ENCODE measurements at regions not wholly inside any gene's neighbourhood (a gene's known extent, or its start where the extent isn't known, plus 50 kb on each side); places are given as distances from the start of the nearest gene placed in this dataset.
"Not testable (repeated sequence)": the region's sequence is repeated elsewhere in the genome, so short reads cannot be mapped to it uniquely, and the experiment has no call there.

- H3K36me3 Mint-ChIP-seq (ENCODE audit: low read depth) = no peaks in the 10 kb centered on the region
- H3K4me3 Mint-ChIP-seq = no peak overlapping the region
- no peak for TF ChIP-seq CTCF (IDR thresholded peaks at IDR 0.05)
- no peaks in the 10 kb centered on the region for H3K27me3 Mint-ChIP-seq (ENCODE audit: low read depth, poor library complexity)
- no peak overlapping the region for H3K27ac Mint-ChIP-seq
- H3K4me1 Mint-ChIP-seq = no peaks in the 10 kb centered on the region
- DNase-seq = no peak
- peaks cover 15% of the 10 kb centered on the region for H3K9me3 Mint-ChIP-seq
These were observed 311.7 kb upstream of the HTR2C start for GRCh38 chrX:114272096-114272686.

GRCh38 chrX:114270371-114270770, 313.5 kb upstream of the HTR2C start:
- peaks cover 15% of the 10 kb centered on the region for H3K9me3 Mint-ChIP-seq
- H3K4me3 Mint-ChIP-seq; H3K4me1 Mint-ChIP-seq; DNase-seq; H3K27ac Mint-ChIP-seq; H3K27me3 Mint-ChIP-seq (ENCODE audit: low read depth, poor library complexity); H3K36me3 Mint-ChIP-seq (ENCODE audit: low read depth): not testable (repeated sequence)

- H3K27me3 Mint-ChIP-seq (ENCODE audit: low read depth, poor library complexity) = no peaks in the 10 kb centered on the region
- no peak overlapping the region for H3K27ac Mint-ChIP-seq
- no peak for DNase-seq
- no peaks in the 10 kb centered on the region for H3K4me1 Mint-ChIP-seq
- H3K36me3 Mint-ChIP-seq (ENCODE audit: low read depth) = no peaks in the 10 kb centered on the region
- peaks cover 15% of the 10 kb centered on the region for H3K9me3 Mint-ChIP-seq
- TF ChIP-seq CTCF (IDR thresholded peaks at IDR 0.05) = no peak
- H3K4me3 Mint-ChIP-seq = no peak overlapping the region
These were observed 315.2 kb upstream of the HTR2C start for GRCh38 chrX:114268643-114269042.

- Mint-ChIP-seq H3K27ac (no peak overlapping the region), H3K9me3 (peaks cover 15% of the 10 kb centered on the region), H3K36me3 (ENCODE audit: low read depth) (no peaks in the 10 kb centered on the region), H3K4me3 (no peak overlapping the region), H3K4me1 (no peaks in the 10 kb centered on the region), H3K27me3 (ENCODE audit: low read depth, poor library complexity) (no peaks in the 10 kb centered on the region)
- DNase-seq = no peak
- no peak for TF ChIP-seq CTCF (IDR thresholded peaks at IDR 0.05)
These were observed 316.7 kb upstream of the HTR2C start for GRCh38 chrX:114267142-114267541.

- no peaks in the 10 kb centered on the region for H3K36me3 Mint-ChIP-seq (ENCODE audit: low read depth)
- H3K27me3 Mint-ChIP-seq (ENCODE audit: low read depth, poor library complexity) = peaks cover 5% of the 10 kb centered on the region
- H3K27ac Mint-ChIP-seq = no peak overlapping the region
- peaks cover 16% of the 10 kb centered on the region for H3K4me1 Mint-ChIP-seq
- no peak for TF ChIP-seq CTCF (IDR thresholded peaks at IDR 0.05)
- DNase-seq = no peak
- no peaks in the 10 kb centered on the region for H3K9me3 Mint-ChIP-seq
- H3K4me3 Mint-ChIP-seq = no peak overlapping the region
These were observed 331.7 kb upstream of the HTR2C start for GRCh38 chrX:114252186-114252585.

GRCh38 chrX:114251575-114251974, 332.3 kb upstream of the HTR2C start:
- peaks cover 16% of the 10 kb centered on the region for H3K4me1 Mint-ChIP-seq
- no peak for TF ChIP-seq CTCF (IDR thresholded peaks at IDR 0.05)
- no peak overlapping the region for H3K4me3 Mint-ChIP-seq
- H3K36me3 Mint-ChIP-seq (ENCODE audit: low read depth) = no peaks in the 10 kb centered on the region
- no peaks in the 10 kb centered on the region for H3K9me3 Mint-ChIP-seq
- no peak overlapping the region for H3K27ac Mint-ChIP-seq
- no peak for DNase-seq
- H3K27me3 Mint-ChIP-seq (ENCODE audit: low read depth, poor library complexity) = peaks cover 5% of the 10 kb centered on the region
